Keratinocyte (primary cell): ENCODE measurements at regions not wholly inside any gene's neighbourhood (a gene's known extent, or its start where the extent isn't known, plus 50 kb on each side); places are given as distances from the start of the nearest gene placed in this dataset.

Source experiments
- DNase-seq: peaks from one replicate; pipeline ENCODE4 v3.0.0-alpha.2; 2011; ENCODE audit warnings: low read depth, missing footprints, low spot score
- FAIRE-seq: peaks from 2 replicates; lab custom pipeline; 2011; peaks lifted over from hg19 to GRCh38; lab: Jason Lieb, UNC
- H2AFZ ChIP-seq: 2 replicates; pipeline ENCODE4 v1.6.0; 2012; ENCODE audit warnings: low read length, control low read depth, inconsistent platforms; ENCODE audit not compliant: control insufficient read depth
- H3K27ac ChIP-seq: 2 replicates; pipeline ENCODE4 v1.5.1; 2011; ENCODE audit warnings: low read length; ENCODE audit not compliant: control insufficient read depth, insufficient read depth
- H3K27me3 ChIP-seq: 3 replicates; pipeline ENCODE4 v1.6.0; 2011; ENCODE audit warnings: low read length; ENCODE audit not compliant: control insufficient read depth, insufficient read depth; ENCODE audit errors: extremely low read depth
- H3K36me3 ChIP-seq, 2 experiments: 2 replicates in 1 of 2; 3 replicates in 1 of 2; pipeline ENCODE4 v1.5.1; 2011; ENCODE audit warnings: low read length in 2 of 2, mild to moderate bottlenecking in 1 of 2; ENCODE audit not compliant: control insufficient read depth in 2 of 2, insufficient read depth in 2 of 2; ENCODE audit errors: extremely low read depth in 1 of 2
- H3K4me1 ChIP-seq: 3 replicates; pipeline ENCODE4 v1.5.1; 2011; ENCODE audit warnings: low read length; ENCODE audit not compliant: control insufficient read depth, insufficient read depth; ENCODE audit errors: extremely low read depth
- H3K4me2 ChIP-seq: 3 replicates; pipeline ENCODE4 v1.6.0; 2011; ENCODE audit warnings: low read depth, low read length; ENCODE audit not compliant: control insufficient read depth, insufficient read depth; ENCODE audit errors: extremely low read depth
- H3K4me3 ChIP-seq, 3 experiments: fragments of 200-600 bp in 1 of 3; sonication (generic) in 1 of 3; 2 replicates in 2 of 3; 3 replicates in 1 of 3; pipeline ENCODE4 v1.5.1; 2011 to 2016; ENCODE audit warnings: low read length in 3 of 3, mild to moderate bottlenecking in 3 of 3, control low read depth in 2 of 3, inconsistent platforms in 1 of 3, low read depth in 1 of 3, mixed read lengths in 1 of 3, mixed run types in 1 of 3, moderate library complexity in 1 of 3; ENCODE audit not compliant: control insufficient read depth in 2 of 3, insufficient read depth in 2 of 3; ENCODE audit errors: extremely low read depth in 1 of 3
- H3K79me2 ChIP-seq: 2 replicates; pipeline ENCODE4 v1.6.0; 2012; ENCODE audit warnings: low read length; ENCODE audit not compliant: control insufficient read depth, insufficient read depth
- H3K9ac ChIP-seq: 3 replicates; pipeline ENCODE4 v1.6.0; 2011; ENCODE audit warnings: low read length; ENCODE audit not compliant: control insufficient read depth, insufficient read depth; ENCODE audit errors: extremely low read depth
- H3K9me1 ChIP-seq: 3 replicates; pipeline ENCODE4 v1.6.0; 2011; ENCODE audit warnings: low read length; ENCODE audit not compliant: control insufficient read depth, insufficient read depth; ENCODE audit errors: extremely low read depth
- H3K9me3 ChIP-seq: 2 replicates; pipeline ENCODE4 v1.5.1; 2012; ENCODE audit warnings: low read depth, low read length; ENCODE audit not compliant: control insufficient read depth
- H4K20me1 ChIP-seq: 3 replicates; pipeline ENCODE4 v1.6.0; 2011; ENCODE audit warnings: low read length; ENCODE audit not compliant: control insufficient read depth, insufficient read depth; ENCODE audit errors: extremely low read depth
- EZH2 ChIP-seq: IDR thresholded peaks from one replicate; pipeline ENCODE4 v1.6.1; 2012; ENCODE audit warnings: inconsistent platforms, mild to moderate bottlenecking, low read length, moderate library complexity
- dilution Hi-C: fragments of 300-500 bp; cut with MboI; formaldehyde crosslinking; loops from one replicate; pipeline ENCODE4 v1.7.0; 2020; ENCODE audit warnings: low sequenced_read_pairs; ENCODE audit not compliant: extremely low pct_ligation_motif_present
- TF ChIP-seq, protein P1 (sequence below), 3 experiments: IDR thresholded peaks in 1 of 3; conservative IDR thresholded peaks in 1 of 3; optimal IDR thresholded peaks in 1 of 3; 2 replicates in 2 of 3; 3 replicates in 1 of 3; pipeline versions ENCODE3 to v1.5.1; 2011; ENCODE audit warnings: low read length in 3 of 3, mild to moderate bottlenecking in 3 of 3, moderate library complexity in 2 of 3, control low read depth in 1 of 3, inconsistent platforms in 1 of 3; ENCODE audit not compliant: insufficient read depth in 2 of 3; ENCODE audit errors: extremely low read depth in 1 of 3

DNA sequence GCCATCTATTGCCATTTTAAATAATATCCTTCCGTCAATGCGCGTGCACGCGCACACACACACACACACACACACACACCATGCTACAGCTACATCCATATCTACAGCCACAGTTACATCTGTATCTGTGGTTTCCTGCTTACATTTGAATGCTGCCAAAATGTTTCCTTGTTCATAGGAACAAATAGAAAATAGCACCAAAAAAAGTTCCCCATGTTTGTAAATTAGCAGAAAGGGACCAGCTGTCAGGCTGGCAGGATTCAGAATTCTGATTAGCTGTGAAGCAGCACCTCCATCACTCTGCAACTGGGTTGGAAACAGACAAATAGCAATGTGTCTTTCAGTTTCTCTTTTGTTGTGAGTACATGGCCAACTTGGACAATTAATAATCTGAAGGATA lies 601.5 kb downstream of the IRX1 start:
- no peak for FAIRE-seq
- TF ChIP-seq, protein P1, sequence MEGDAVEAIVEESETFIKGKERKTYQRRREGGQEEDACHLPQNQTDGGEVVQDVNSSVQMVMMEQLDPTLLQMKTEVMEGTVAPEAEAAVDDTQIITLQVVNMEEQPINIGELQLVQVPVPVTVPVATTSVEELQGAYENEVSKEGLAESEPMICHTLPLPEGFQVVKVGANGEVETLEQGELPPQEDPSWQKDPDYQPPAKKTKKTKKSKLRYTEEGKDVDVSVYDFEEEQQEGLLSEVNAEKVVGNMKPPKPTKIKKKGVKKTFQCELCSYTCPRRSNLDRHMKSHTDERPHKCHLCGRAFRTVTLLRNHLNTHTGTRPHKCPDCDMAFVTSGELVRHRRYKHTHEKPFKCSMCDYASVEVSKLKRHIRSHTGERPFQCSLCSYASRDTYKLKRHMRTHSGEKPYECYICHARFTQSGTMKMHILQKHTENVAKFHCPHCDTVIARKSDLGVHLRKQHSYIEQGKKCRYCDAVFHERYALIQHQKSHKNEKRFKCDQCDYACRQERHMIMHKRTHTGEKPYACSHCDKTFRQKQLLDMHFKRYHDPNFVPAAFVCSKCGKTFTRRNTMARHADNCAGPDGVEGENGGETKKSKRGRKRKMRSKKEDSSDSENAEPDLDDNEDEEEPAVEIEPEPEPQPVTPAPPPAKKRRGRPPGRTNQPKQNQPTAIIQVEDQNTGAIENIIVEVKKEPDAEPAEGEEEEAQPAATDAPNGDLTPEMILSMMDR (optimal IDR thresholded peaks at IDR 0.05 in 1 of 3, IDR thresholded peaks at IDR 0.05 in 1 of 3, conservative IDR thresholded peaks at IDR 0.05 in 1 of 3; ENCODE audit: extremely low read depth in 1 of 3, insufficient read depth in 2 of 3, low read length in 3 of 3), result no peak
- TF ChIP-seq EZH2, result no peak

DNA sequence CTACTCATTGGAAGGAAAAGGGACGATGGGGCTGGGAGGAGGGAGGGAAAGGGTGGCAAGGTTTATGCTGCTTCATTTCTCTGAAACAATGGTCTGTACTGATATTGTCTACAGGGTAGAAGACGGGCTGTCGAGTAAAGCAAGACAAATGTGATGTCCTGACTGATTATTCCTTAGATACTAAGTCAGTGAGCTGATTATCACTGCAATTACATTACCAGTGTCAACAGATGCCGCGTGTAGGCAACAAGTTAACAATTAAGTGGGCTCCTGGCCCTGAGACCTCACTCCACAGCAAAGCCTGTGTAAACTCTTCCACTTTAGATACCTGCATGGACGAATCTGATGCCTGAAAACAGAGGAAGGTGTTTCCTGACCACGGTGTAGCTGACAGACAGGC lies 602.8 kb downstream of the IRX1 start:
- Histone ChIP-seq H3K36me3 (no peaks in the 10 kb centered on the region), H4K20me1 (no peaks in the 10 kb centered on the region), H3K9me1 (no peaks in the 10 kb centered on the region), H3K9me3 (no peaks in the 10 kb centered on the region), H3K27ac (no peak overlapping the region), H3K4me3 (no peak overlapping the region), H3K79me2 (no peaks in the 10 kb centered on the region), H3K4me1 (no peaks in the 10 kb centered on the region), H3K4me2 (no peak overlapping the region), H2AFZ (no peak overlapping the region), H3K27me3 (no peaks in the 10 kb centered on the region), H3K9ac (no peak overlapping the region)
- no peak for TF ChIP-seq EZH2
- TF ChIP-seq, protein P1 (optimal IDR thresholded peaks at IDR 0.05 in 1 of 3, IDR thresholded peaks at IDR 0.05 in 1 of 3, conservative IDR thresholded peaks at IDR 0.05 in 1 of 3; ENCODE audit: extremely low read depth in 1 of 3, insufficient read depth in 2 of 3, low read length in 3 of 3), result no peak
- dilution Hi-C loops, result no loop called here
- FAIRE-seq, result no peak
- DNase-seq, result no peak

More for the DNA sequence above, 601.5 kb downstream of the IRX1 start:
- H3K27ac ChIP-seq, result no peak overlapping the region
- no peaks in the 10 kb centered on the region for H3K36me3 ChIP-seq
- H3K79me2 ChIP-seq, result no peaks in the 10 kb centered on the region
- no peak overlapping the region for H3K4me3 ChIP-seq
- H3K9me1 ChIP-seq, result no peaks in the 10 kb centered on the region
- no peaks in the 10 kb centered on the region for H3K9me3 ChIP-seq
- no peak overlapping the region for H3K9ac ChIP-seq
- H2AFZ ChIP-seq, result no peak overlapping the region
- H3K27me3 ChIP-seq, result no peaks in the 10 kb centered on the region
- dilution Hi-C loops, result no loop called here
- H3K4me2 ChIP-seq, result no peak overlapping the region
- DNase-seq, result no peak
- no peaks in the 10 kb centered on the region for H4K20me1 ChIP-seq
- no peaks in the 10 kb centered on the region for H3K4me1 ChIP-seq
